GM19043 (cell line): ENCODE measurements at regions not wholly inside any gene's neighbourhood (a gene's known extent, or its start where the extent isn't known, plus 50 kb on each side); places are given as distances from the start of the nearest gene placed in this dataset.

Experiments
- ATAC-seq: cut with Tn5 transposase; IDR thresholded peaks from one replicate; pipeline ENCODE4 v1.9.1; 2021; ENCODE audit warnings: low read depth; ENCODE audit not compliant: unreplicated experiment

DNA sequence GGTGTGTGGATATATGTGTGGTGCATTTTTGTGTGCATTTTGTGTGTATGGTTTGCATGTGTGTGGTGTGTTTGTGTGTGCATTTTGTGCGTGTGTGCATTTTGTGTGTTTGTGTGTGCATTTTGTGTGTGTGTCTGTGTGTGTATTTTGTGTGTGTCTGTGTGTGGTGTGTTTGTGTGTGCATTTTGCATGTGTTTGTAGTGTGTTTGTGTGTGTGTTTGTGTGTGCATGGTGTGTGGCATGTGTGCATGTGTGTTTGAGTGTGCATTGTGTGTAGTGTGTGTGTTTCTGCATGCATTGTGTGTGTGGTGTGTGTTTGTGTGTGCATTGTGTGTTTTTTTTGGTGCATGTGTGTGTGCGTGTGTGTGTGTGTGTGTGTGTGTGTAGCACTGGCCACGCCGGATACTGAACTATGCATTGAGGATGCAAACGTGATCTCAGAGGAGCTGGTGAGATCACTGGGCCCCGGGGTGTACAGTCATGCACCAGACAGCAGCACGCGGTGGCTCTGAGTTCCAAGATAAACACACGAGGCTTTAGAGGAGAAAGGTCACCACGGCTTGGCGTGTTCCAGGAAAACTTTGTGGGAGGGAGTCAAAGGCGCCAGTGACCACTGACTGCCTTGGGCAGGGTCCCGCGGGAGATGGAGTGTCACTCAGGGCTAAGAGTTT, 106.6 kb upstream of the SHH start:
- no peak for ATAC-seq

DNA sequence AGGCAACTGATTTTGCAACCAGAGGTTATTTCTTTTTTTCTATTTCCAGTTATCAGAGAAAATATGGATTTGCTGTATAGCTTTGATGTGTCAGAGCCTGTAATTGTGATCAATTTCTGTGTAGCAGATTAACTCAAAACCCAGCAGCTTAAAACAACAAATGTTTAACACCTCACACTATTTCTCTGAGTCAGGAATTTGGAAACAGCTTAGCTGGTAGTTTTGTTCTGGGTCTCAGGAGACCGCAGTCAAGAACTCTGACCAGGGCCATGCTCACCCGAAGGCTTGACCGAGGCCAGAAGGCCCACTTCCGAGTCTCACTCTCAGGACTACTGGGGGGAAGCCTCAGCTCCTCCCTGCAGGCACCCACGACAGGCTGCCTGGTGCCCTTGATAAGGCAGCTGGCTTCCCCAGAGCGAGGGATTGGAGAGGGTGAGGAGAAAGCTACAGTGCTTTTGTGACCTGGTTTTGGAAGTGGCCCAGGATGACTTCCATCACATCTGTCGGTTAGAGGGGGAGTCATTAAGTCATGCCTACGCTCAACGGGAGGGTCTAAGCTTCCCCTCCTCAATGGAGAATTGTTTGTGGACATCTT, 105.7 kb upstream of the SHH start:
- no peak for ATAC-seq

DNA sequence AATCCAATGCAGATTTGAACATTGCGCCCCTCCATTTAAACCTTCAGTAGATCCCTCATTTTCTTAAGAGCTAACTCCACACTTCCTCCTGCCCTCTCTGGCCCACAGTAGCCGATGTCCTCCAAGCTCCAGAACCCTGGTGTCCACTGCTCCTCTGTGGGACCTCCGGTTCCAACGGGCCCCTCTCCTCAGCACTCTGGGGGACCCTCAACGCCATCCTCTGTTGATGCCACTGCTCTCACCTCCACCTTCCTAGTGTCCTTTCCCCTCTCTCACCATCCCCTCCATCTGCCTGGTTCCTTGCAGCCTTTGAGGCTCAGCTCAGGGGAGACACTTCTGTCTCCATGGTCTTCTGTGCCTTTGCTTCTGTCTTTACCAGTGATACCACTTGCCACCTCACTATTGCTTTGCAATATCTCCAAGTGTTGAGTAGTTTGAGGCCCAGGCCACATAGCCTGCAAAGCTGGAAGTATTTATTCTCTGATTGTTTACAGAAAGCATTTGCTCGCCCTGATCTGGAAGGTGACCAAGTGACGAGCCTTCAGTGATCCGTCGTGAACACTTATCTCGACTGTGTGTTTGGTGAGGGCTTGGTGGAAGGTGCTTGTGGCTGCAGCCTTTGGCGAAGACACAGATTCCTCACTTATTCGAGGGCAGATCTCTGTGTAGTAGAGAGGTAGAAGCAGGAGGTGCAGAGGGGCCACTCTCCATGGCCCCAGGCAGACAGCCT, 104.8 kb upstream of the SHH start:
- no peak for ATAC-seq

DNA sequence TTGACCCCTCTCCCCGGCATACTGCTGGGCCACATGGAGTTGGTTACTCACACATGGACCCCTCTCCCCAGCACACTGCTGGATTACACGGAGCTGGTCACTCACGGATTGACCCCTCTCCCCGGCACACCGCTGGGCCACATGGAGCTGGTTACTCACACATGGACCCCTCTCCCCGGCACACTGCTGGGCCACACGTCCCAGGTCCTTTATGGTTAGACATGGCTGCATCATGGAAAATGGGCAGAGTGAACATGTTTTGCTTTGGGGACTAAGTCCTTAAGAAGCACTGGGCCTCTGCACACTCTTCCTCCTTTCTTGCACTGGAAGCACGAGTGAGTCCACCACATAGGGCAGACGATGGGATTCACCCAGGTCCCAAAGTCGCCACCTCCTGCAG, 102.1 kb upstream of the SHH start:
- no peak for ATAC-seq

DNA sequence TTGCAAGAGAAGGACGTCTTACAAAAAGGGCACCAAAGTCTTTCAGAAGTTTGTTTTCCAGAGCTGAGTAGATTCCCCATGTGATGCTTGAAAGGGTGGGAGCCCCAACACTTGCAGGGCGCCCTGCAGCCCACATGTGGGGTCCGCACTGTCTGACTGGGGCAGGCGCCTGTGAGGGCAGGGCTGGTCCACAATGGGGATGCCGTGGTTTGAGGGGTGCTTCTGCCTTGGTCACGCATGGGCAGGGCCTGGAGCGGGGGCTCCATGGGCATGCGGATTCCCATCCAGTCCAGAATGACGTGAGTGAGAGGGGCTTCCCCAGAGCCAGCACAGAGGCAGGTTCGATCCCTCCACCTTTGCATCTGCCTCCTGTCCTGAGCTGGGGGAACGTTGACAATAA, 101.5 kb upstream of the SHH start:
- ATAC-seq, result no peak

DNA sequence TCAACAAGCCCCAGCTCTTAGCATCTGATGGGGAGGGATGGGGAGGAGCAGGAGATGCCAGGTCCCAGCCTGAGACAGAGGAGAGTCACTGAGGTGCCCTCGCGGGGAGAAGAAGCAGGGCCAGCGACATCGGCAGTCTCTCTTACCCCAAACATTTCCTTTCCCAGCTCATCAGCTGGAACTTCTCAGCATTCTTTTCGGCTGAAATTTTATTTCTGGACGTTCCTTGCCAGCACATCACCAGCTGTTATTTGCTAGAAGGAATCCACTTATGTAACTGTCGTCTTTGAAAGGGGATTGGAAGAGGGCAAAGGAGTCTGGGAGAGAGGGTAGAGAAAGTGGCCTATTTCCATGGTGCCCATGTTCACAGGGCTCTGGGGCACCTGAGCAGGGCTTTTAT, 101.0 kb upstream of the SHH start:
- no peak for ATAC-seq

DNA sequence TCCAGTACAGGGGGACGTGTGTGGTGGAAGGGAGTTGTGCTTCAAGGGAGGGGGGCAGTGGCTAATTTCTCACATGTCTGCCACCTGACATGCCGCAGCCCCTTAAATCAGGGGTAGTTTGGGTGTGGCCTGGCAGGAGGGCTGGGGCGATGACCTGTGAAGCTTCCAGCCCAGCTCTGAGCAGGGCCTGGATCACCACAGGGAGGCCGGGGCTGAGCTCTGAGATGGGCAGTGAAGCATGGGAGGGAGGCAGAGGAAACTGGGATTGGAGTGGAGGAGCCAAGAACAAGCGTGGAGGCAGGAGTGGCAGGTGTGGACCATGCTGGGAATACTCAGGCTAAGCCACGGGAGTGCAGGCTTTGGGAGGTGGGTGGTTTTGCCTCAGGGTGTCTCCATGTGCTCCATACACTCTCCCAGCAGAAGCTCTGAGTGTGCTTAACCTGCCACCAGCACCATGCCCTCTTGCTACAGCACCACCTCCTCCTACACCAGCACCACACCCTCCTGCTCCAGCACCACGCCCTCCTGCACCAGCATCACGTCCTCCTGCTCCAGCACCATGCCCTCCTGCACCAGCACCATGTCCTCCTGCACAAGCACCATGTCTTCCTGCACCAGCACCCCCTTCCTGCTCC, 99.3 kb upstream of the SHH start:
- ATAC-seq, result no peak

DNA sequence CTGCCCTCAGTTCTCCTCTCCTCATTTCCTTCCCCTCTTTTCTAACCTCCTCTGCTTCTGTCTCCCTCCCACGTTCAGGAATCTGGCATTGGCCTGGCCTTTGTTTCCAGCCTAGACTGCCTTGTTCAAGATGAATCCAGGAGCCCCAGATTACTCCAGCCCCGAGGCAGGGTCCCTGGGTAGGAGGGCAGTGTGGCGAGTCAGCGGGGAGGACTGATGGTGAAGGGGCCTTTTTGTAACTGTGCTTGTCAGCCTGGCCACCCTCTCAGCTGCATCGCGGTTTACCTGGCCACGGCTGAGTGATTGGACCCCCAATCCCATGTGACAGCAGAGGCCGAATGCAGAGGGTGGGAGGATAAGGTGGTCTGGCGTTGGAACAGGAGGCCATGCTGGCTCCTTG, 96.1 kb upstream of the SHH start:
- no peak for ATAC-seq

DNA sequence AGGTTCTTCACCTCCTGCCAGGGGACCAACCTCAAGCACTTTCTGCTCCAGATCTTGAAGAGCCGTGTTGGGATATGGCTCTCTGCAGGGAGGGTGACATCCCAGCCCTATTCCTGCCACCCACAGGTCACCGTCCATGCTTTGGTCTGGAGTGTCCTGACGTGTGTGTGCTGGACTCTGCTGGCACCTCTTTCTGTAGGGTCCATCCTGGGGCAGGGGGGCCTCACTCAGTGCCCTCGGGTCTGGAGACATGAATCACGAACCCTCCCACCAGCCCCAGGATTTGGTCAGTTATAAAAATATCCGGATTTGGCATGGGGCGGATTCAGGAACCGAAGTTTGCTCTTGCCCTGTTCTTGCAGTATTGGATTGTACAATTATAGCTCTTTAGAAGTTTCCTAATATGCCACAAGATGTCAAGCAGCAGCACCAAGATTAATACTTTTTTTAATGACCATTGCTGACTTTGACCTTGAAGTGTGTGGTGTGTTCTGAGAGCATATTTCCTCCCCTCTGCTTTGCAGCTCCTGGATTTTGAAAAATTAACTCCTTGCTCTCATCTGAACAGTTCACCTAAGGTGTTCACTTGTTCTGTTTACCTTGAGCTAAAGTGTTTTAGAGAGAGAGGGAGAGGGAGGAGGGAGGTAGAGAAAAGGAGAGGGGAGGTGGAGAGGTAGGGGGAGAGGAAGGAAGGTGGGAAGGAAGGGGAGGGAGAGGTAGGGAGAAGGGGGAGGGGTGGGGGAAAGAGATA, 95.4 kb upstream of the SHH start:
- ATAC-seq, result no peak

DNA sequence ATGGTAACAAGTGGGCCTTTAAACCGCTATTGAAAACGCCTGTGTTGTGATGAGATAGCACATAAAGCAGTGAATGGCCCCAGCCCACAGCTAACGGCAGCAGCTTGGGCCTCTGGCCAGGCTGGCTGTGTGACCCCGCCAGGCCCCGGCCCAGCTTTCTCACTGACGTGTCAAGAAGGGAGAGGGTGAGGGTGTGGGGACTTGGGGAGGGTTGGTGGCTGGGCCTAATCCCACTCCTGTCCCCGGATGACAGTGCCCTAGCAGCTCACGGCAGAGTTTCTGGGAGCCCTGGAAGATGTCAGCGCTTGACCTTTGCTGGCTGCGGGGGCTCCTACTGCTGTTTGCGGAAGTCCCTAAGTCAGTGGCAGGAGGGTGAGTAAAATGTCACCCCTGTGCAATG, 88.9 kb upstream of the SHH start:
- ATAC-seq, result no peak

DNA sequence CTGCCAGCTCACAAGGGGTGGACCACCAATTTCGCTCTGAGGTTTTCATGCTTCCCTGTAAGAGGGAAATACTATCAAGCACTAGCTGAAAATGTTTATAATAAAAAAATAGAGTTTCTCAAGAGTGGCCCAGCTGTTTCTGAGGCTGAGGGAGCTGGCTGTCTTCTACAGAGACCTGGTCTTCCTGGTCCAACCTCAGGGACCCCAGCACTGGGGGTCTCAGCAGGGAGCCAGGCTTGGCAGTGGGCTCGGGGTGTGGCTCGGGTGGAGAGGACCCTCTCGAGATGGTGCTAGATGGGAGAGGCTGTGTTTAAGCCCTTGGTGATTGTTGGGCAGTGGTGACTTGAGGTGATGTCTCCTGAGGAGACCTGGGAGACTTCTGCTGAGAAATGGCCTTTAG, 87.3 kb upstream of the SHH start:
- ATAC-seq, result no peak

DNA sequence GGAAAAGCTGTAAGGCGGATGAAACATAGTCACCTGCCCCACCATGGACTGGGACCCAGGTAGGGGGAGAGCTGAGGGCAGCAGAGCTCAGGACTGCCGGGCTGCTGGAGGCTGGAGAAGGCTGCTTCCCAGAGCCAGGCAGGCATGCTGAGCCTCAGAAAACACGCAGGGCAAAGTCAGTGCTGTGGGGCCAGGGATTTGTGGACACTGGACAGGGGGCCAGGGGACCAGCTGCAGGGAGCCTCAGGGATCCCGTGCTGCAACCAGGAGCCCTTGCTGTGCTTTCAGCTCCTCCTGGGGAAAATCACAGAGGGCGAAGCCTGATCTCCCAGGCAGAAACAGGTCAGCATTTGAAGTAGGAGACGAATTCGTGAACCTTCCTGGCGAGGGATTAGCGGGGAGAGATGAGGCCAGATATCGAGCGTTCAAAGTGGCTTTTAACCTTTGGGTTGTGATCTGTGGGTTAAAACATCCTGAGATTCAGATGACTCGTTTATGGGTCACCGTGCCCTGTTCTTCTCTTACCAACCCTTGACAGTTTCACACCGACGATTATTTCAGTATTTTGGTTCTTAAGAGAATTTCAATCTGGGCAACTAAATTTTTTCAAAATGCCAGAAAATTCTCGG, 85.6 kb upstream of the SHH start:
- no peak for ATAC-seq

DNA sequence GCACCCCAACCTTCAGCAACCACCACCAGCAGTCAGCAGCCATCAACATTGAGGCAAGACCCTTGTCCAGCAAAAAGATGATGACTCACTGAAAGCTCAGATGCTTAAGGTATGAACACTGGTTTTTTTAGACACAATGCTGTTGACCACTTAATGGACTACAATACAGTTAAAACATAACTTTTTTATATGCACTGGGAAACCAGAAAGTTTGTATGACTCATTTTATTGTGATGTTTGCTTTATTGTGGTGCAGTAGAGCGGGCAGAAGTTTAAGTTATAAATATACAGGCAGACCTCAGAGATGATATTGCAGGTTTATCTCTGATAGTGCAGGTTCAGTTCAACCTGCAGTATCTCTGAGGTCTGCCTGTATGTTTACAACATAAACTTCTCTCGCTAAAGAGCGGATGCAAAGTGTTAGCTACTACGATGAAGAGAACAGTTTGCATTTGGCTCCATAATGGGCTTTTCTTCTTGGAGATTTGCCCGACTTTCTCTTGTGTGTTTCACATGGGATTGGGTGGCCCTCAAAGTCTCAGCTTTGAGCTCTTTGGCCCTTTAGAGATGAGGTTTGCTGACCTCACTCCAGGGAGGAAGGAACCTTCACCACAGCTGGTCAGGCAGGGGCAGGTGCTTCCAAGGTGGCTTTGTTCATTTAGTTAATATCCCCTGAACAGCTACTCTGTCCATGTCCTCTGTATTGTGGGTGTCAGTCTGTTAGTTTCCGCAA, 84.4 kb upstream of the SHH start:
- ATAC-seq, result no peak

DNA sequence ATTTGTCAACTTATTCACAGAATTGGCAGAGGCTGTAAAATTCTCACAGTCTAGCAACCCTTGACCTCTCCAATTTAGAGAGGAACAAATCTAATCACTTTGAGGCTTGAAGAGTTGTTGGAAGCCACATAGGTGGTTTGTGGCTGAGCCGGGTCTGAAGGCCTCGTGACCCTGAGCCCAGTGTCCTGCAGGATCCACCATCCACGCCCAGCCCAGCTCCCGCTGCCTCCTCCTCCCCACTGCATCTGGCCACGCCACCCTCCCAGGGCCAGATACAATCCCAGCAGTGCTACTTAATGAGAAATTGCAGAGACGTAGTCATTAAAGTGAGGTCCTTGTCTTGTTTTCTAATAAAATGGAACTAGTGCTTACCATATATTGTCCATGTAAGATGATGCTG, 81.4 kb upstream of the SHH start:
- no peak for ATAC-seq

DNA sequence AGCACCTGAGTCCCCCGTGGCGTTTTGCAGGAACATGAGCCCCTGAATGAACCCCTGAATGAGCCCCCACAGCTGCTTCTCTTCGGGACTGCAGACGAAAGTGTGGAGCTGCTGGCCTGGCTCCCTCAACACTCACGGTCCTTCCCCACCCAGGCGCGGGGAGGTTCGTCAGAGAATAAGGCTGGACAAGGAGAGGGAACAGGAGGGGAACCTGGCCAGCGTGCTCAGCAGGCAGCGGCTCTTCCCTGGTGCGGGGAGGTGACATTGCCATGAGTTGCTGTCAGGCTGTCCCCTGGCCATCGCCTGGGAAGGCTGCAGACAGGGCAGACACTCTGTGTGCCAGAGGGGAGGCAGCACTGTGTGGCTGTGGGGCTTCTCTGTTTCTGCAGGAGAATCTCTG, 80.9 kb upstream of the SHH start:
- ATAC-seq, result no peak

DNA sequence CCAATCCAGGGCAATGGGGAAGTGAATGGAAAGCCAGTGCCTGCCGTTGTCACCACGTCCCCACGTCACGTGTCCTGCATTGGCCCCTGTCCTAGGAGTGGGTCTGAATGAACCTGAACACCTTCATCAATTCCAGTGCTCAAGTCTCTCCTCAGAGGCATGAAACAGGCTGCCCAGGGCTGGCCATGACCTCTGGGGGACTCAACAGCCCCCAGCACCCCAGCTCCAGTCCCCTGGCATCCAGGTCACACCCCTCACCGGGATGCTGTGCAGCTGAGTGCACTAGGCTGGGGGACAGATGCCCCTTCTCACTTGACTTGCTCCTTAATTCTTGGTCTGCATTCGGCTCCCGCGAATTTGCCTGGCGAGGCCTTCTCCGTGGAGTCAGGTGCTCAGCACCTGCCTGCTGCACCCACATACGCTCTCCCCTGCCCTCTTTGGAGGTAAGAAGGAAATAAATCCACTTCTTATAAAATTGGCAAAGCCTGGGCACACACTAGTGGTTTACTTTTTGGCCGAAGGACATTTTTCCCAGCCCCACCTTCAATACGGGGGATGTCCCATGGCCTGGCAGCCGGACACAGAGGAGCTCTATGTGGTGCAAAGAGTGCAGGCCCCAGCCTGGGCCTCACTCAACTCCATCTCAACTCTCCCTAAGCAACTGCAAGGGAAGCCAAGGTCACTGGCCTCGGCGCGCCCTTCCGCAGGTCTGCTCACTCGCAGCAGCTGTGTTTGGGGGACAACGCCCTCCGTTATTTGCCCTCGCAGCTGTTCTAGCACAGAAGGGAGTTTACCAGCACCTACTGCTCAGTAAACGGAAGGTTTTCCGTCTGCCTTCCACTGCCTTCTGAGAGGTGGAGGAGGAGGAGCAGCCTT, 77.6 kb upstream of the SHH start:
- no peak for ATAC-seq

DNA sequence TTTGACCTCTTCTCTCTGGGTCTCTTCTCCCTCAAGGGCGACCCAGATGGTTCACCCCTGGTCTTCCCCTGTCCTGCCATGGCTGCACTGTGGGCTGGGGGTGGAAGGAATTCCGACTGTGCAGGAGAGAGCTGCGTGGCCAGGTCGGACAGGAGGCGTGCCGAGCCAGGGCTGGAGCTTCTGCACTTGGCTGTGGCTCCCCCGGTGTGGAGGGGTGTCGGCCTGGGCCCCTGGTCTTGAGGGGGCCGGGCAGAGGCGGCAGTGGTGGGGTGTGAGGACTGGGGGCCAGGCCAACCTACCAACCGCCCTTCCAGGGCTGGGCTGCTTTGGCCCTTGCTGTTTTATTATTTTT, 74.9 kb upstream of the SHH start:
- no peak for ATAC-seq

DNA sequence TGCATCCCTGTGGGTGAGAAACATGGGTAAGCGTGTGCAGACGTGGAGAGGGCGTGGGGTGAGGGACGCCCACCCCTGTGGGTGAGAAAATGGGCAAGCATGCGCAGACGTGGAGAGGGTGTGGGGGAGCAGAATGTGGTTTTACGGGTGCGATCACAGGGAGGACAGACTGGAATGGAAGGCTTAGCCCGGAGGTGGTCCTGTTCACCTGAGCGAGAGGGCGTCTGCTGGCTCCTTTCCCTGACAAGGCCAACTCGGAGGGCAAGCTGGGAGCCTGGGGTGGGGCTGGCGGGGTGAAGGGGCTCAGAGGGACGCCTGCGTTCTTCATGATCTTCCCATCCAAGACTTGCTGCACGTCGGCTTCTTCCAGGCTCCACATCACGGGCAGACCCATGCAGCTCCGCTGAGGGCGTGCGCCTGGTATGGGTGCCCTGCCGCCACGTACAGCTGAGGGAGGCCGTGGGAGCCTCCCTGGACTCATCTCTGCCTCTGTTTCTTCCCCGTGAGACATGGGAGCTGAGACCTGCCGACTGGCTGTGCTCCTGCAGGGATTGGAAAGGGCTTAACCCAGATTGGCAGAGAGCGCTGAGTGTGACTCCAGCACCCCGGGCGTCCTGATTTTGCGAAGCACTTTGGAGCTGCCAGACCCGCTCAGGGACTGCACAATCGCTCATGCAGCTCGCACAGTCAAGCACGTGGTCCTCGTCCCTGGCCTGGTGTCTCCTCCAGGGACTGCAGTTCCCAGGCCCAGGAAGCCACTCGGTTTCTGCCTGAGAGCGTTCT, 74.3 kb upstream of the SHH start:
- no peak for ATAC-seq
